ENCODE measurements at regions not wholly inside any gene's neighbourhood (a gene's known extent, or its start where the extent isn't known, plus 50 kb on each side); places are given as distances from the start of the nearest gene placed in this dataset.

DNA sequence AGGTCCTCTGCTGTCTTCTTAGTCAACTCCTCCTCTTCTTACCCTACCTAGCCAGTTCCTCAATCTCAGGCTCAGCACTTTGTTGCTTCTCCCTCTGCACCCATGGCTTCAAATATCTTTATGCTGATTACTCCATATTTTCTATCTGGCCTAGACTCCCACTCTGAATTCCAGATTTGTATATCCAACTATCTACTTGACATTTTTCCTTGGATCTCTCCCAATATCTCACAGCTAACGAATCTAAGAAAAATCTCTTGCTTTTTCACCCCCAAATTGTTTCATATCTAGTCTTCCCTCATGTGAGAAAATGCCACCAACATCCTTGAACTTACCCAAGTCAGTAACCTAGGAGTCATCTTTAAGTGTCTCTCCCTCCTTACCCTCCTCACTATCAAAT lies 176.4 kb upstream of the ERCC4 start:
- Mint-ChIP-seq H3K36me3 (ENCODE audit: low read depth) (peaks cover 9% of the 10 kb centered on the region), H3K4me3 (no peak overlapping the region), H3K9me3 (peaks cover 21% of the 10 kb centered on the region), H3K27me3 (ENCODE audit: insufficient read depth, low read depth, poor library complexity) (no peaks in the 10 kb centered on the region), H3K4me1 (no peaks in the 10 kb centered on the region), H3K27ac (no peak overlapping the region)
- Histone ChIP-seq H3K36me3 (ENCODE audit: insufficient read depth) (no peaks in the 10 kb centered on the region), H3K79me2 (replicated peaks; ENCODE audit: insufficient read depth) (no peaks in the 10 kb centered on the region), H3K4me1 (ENCODE audit: insufficient read depth) (no peaks in the 10 kb centered on the region), H3K9me2 (ENCODE audit: insufficient read depth) (peaks cover 6% of the 10 kb centered on the region; the same call in 1 of the 2 replicates), H3K4me3 (no peak overlapping the region), H3K4me2 (no peak overlapping the region), H3K27me3 (ENCODE audit: insufficient read depth) (no peaks in the 10 kb centered on the region), H2AFZ (no peak overlapping the region), H4K20me1 (replicated peaks; ENCODE audit: insufficient read depth) (no peaks in the 10 kb centered on the region), H3F3A (replicated peaks; ENCODE audit: low read depth) (no peaks in the 10 kb centered on the region), H3K27ac (ENCODE audit: low read depth) (no peak overlapping the region)
- no peak for DNase-seq (ENCODE audit: low spot score)
- no peak for ATAC-seq
- TF ChIP-seq, protein P1, sequence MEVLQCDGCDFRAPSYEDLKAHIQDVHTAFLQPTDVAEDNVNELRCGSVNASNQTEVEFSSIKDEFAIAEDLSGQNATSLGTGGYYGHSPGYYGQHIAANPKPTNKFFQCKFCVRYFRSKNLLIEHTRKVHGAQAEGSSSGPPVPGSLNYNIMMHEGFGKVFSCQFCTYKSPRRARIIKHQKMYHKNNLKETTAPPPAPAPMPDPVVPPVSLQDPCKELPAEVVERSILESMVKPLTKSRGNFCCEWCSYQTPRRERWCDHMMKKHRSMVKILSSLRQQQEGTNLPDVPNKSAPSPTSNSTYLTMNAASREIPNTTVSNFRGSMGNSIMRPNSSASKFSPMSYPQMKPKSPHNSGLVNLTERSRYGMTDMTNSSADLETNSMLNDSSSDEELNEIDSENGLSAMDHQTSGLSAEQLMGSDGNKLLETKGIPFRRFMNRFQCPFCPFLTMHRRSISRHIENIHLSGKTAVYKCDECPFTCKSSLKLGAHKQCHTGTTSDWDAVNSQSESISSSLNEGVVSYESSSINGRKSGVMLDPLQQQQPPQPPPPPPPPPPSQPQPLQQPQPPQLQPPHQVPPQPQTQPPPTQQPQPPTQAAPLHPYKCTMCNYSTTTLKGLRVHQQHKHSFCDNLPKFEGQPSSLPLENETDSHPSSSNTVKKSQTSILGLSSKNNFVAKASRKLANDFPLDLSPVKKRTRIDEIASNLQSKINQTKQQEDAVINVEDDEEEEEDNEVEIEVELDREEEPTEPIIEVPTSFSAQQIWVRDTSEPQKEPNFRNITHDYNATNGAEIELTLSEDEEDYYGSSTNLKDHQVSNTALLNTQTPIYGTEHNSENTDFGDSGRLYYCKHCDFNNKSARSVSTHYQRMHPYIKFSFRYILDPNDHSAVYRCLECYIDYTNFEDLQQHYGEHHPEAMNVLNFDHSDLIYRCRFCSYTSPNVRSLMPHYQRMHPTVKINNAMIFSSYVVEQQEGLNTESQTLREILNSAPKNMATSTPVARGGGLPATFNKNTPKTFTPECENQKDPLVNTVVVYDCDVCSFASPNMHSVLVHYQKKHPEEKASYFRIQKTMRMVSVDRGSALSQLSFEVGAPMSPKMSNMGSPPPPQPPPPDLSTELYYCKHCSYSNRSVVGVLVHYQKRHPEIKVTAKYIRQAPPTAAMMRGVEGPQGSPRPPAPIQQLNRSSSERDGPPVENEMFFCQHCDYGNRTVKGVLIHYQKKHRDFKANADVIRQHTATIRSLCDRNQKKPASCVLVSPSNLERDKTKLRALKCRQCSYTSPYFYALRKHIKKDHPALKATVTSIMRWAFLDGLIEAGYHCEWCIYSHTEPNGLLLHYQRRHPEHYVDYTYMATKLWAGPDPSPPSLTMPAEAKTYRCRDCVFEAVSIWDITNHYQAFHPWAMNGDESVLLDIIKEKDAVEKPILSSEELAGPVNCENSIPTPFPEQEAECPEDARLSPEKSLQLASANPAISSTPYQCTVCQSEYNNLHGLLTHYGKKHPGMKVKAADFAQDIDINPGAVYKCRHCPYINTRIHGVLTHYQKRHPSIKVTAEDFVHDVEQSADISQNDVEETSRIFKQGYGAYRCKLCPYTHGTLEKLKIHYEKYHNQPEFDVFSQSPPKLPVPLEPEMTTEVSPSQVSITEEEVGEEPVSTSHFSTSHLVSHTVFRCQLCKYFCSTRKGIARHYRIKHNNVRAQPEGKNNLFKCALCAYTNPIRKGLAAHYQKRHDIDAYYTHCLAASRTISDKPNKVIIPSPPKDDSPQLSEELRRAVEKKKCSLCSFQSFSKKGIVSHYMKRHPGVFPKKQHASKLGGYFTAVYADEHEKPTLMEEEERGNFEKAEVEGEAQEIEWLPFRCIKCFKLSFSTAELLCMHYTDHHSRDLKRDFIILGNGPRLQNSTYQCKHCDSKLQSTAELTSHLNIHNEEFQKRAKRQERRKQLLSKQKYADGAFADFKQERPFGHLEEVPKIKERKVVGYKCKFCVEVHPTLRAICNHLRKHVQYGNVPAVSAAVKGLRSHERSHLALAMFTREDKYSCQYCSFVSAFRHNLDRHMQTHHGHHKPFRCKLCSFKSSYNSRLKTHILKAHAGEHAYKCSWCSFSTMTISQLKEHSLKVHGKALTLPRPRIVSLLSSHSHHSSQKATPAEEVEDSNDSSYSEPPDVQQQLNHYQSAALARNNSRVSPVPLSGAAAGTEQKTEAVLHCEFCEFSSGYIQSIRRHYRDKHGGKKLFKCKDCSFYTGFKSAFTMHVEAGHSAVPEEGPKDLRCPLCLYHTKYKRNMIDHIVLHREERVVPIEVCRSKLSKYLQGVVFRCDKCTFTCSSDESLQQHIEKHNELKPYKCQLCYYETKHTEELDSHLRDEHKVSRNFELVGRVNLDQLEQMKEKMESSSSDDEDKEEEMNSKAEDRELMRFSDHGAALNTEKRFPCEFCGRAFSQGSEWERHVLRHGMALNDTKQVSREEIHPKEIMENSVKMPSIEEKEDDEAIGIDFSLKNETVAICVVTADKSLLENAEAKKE (CRISPR knock-in tag; IDR thresholded peaks at IDR 0.05), result no peak
- TF ChIP-seq POLR2AphosphoS5 (IDR thresholded peaks at IDR 0.05; ENCODE audit: low read depth), result no peak
- no peak for TF ChIP-seq CREB1 (CRISPR knock-in tag; IDR thresholded peaks at IDR 0.05; ENCODE audit: low read depth)
- TF ChIP-seq, protein P2, sequence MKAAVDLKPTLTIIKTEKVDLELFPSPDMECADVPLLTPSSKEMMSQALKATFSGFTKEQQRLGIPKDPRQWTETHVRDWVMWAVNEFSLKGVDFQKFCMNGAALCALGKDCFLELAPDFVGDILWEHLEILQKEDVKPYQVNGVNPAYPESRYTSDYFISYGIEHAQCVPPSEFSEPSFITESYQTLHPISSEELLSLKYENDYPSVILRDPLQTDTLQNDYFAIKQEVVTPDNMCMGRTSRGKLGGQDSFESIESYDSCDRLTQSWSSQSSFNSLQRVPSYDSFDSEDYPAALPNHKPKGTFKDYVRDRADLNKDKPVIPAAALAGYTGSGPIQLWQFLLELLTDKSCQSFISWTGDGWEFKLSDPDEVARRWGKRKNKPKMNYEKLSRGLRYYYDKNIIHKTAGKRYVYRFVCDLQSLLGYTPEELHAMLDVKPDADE (IDR thresholded peaks at IDR 0.05), result no peak
- TF ChIP-seq ZNF114 (CRISPR knock-in tag; IDR thresholded peaks at IDR 0.05), result no peak
- TF ChIP-seq, protein P3, sequence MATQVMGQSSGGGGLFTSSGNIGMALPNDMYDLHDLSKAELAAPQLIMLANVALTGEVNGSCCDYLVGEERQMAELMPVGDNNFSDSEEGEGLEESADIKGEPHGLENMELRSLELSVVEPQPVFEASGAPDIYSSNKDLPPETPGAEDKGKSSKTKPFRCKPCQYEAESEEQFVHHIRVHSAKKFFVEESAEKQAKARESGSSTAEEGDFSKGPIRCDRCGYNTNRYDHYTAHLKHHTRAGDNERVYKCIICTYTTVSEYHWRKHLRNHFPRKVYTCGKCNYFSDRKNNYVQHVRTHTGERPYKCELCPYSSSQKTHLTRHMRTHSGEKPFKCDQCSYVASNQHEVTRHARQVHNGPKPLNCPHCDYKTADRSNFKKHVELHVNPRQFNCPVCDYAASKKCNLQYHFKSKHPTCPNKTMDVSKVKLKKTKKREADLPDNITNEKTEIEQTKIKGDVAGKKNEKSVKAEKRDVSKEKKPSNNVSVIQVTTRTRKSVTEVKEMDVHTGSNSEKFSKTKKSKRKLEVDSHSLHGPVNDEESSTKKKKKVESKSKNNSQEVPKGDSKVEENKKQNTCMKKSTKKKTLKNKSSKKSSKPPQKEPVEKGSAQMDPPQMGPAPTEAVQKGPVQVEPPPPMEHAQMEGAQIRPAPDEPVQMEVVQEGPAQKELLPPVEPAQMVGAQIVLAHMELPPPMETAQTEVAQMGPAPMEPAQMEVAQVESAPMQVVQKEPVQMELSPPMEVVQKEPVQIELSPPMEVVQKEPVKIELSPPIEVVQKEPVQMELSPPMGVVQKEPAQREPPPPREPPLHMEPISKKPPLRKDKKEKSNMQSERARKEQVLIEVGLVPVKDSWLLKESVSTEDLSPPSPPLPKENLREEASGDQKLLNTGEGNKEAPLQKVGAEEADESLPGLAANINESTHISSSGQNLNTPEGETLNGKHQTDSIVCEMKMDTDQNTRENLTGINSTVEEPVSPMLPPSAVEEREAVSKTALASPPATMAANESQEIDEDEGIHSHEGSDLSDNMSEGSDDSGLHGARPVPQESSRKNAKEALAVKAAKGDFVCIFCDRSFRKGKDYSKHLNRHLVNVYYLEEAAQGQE (IDR thresholded peaks at IDR 0.05; ENCODE audit: unreplicated experiment), result no peak
- TF ChIP-seq, protein P4, sequence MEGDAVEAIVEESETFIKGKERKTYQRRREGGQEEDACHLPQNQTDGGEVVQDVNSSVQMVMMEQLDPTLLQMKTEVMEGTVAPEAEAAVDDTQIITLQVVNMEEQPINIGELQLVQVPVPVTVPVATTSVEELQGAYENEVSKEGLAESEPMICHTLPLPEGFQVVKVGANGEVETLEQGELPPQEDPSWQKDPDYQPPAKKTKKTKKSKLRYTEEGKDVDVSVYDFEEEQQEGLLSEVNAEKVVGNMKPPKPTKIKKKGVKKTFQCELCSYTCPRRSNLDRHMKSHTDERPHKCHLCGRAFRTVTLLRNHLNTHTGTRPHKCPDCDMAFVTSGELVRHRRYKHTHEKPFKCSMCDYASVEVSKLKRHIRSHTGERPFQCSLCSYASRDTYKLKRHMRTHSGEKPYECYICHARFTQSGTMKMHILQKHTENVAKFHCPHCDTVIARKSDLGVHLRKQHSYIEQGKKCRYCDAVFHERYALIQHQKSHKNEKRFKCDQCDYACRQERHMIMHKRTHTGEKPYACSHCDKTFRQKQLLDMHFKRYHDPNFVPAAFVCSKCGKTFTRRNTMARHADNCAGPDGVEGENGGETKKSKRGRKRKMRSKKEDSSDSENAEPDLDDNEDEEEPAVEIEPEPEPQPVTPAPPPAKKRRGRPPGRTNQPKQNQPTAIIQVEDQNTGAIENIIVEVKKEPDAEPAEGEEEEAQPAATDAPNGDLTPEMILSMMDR (conservative IDR thresholded peaks at IDR 0.05; ENCODE audit: low read depth in 2 of 2), result no peak
- no peak for TF ChIP-seq EZH2phosphoT487 (IDR thresholded peaks at IDR 0.05; ENCODE audit: unreplicated experiment)
- TF ChIP-seq STAT1 (IDR thresholded peaks at IDR 0.05; ENCODE audit: unreplicated experiment), result no peak
- TF ChIP-seq JUNB (IDR thresholded peaks at IDR 0.05; ENCODE audit: unreplicated experiment), result no peak
- no peak for TF ChIP-seq NANOG (IDR thresholded peaks at IDR 0.05; ENCODE audit: borderline replicate concordance)
- no peak for TF ChIP-seq EZH2 (IDR thresholded peaks at IDR 0.05; ENCODE audit: low read depth, unreplicated experiment)
- no peak for TF ChIP-seq ZNF331 (CRISPR knock-in tag; IDR thresholded peaks at IDR 0.05; ENCODE audit: low read depth)
